Urinary bladder (tissue), 3 donors: ENCODE measurements at regions not wholly inside any gene's neighbourhood (a gene's known extent, or its start where the extent isn't known, plus 50 kb on each side); places are given as distances from the start of the nearest gene placed in this dataset.

Source experiments
- DNase-seq: peaks from one replicate; pipeline ENCODE4 v3.0.0-alpha.2; 2015; ENCODE audit errors: extremely low spot score
- H3K27ac ChIP-seq: one replicate; pipeline ENCODE4 v1.5.1; 2013; ENCODE audit warnings: low read depth, mild to moderate bottlenecking, moderate library complexity
- H3K36me3 ChIP-seq: one replicate; pipeline ENCODE4 v1.6.1; 2013; ENCODE audit warnings: mild to moderate bottlenecking, moderate library complexity; ENCODE audit not compliant: insufficient read depth
- H3K4me1 ChIP-seq: one replicate; pipeline ENCODE4 v1.6.1; 2013; ENCODE audit warnings: mild to moderate bottlenecking, moderate library complexity; ENCODE audit not compliant: insufficient read depth
- H3K4me3 ChIP-seq: one replicate; pipeline ENCODE4 v1.5.1; 2013; ENCODE audit warnings: low read depth, low read length
- WGBS: extraction: QIAGEN DNeasy Blood & Tissue Kit; methylation state at CpG from one replicate; pipeline ENCODE4 v1.1.7; 2013; 5-methylcytosine and 5-hydroxymethylcytosine counted together
- donor health status: healthy with polysubstance abuse.
- donor health status: healthy.

DNA sequence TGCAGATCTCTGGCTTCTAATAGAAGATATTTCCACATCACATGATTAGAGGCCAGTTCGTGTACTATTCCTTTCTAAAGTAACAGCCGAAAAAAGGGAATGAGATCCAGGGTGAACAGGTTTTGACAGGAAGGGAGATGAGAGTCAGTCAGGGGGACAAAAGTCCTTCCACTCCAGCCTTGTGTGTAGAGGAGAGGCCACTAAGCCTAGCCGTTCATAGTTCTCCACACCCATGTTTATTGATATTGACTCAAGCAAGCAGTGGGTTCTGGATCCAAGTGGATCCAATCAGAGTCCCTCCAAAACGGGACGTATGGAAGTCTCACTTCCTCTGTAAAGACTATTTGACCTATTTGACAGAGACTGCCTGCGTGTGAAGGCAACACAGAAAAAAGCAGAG, 80.4 kb upstream of the LRIG1 start:
- 84% methylated on average over 6 of the region's 6 CpGs for WGBS
- no peaks in the 10 kb centered on the region for H3K36me3 ChIP-seq
- H3K4me1 ChIP-seq = peaks cover 2% of the 10 kb centered on the region
- DNase-seq = no peak
- no peak overlapping the region for H3K4me3 ChIP-seq
- no peak overlapping the region for H3K27ac ChIP-seq

DNA sequence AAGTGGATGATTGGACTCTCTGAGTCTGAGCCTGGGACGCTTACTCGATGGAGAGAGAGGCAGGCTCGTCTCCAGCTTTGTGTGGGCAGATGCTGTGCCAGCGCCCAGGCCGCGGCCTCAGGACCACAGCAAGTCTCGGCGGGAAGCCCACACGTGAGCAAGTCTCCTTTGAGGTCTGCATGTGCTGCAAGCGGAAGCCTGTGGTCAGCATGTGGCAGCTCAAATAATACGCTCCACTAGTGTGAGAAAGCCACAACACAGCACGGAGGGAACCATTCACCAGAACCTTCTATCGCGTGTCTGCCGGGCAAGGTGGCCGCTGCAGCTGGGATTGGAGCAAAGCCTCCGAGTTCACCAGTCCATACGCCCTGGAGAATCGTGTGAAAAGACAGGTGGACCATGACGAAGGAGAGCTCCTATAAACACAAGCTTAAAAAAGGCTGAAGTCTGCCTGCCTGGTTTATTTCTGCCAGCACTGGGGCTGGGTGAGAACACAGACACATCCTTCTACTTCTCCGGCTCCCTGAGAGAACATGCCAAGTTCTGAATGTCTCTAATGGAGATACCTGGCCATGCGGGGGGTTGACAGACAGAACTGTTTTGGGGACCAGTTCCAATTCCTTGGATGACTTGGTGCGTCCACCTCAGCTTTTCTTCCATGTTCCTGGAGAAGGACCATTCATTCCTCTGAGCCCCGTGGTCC, 82.0 kb upstream of the LRIG1 start:
- WGBS = 83% methylated on average over 24 of the region's 24 CpGs
- H3K4me1 ChIP-seq = peaks cover 2% of the 10 kb centered on the region
- H3K36me3 ChIP-seq = no peaks in the 10 kb centered on the region
- no peak for DNase-seq
- no peak overlapping the region for H3K4me3 ChIP-seq
- H3K27ac ChIP-seq = no peak overlapping the region

- Histone ChIP-seq H3K4me3 (no peak overlapping the region), H3K4me1 (peaks cover 2% of the 10 kb centered on the region), H3K27ac (no peak overlapping the region), H3K36me3 (no peaks in the 10 kb centered on the region)
- WGBS = 87% methylated on average over 4 of the region's 4 CpGs
- no peak for DNase-seq
Measured at GRCh38 chr3:66583424-66584040, 82.7 kb upstream of the LRIG1 start.

DNA sequence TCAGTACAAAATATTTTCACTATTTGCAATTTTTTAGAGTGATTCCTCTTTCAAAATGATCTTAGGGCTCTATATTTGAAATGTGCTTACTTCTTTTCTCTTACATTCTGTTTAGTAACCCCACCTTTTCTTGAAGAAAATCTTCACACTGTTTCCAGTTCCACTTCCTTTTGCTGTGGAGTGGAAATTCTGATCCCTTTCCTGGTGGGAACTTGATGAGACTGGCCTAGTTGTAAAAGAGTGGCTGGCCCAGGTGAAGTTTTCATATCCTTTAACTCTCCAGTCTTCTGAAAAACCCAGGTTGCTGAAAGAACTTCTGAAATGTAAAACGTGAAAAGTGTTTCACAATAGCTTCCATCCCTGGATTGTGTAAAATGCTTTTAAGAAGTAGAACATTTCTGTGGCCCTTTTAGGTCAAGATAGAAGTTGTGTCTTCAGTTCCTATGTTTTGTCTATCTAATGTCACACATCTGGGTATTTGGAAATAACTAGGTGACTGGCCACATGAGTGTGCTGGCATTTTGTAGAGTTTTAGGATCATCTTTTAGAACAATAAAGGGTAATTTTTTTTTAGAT, 84.8 kb upstream of the LRIG1 start:
- Histone ChIP-seq H3K4me1 (peaks cover 2% of the 10 kb centered on the region), H3K27ac (no peak overlapping the region), H3K36me3 (no peaks in the 10 kb centered on the region), H3K4me3 (no peak overlapping the region)
- WGBS = 63% methylated on average over 1 of the region's 1 CpG
- no peak for DNase-seq

- Histone ChIP-seq H3K4me3 (no peak overlapping the region), H3K27ac (no peak overlapping the region), H3K36me3 (no peaks in the 10 kb centered on the region), H3K4me1 (peaks cover 2% of the 10 kb centered on the region)
- no peak for DNase-seq
- WGBS = 79% methylated on average over 3 of the region's 3 CpGs
Measured at GRCh38 chr3:66586853-66587252, 86.0 kb upstream of the LRIG1 start.

DNA sequence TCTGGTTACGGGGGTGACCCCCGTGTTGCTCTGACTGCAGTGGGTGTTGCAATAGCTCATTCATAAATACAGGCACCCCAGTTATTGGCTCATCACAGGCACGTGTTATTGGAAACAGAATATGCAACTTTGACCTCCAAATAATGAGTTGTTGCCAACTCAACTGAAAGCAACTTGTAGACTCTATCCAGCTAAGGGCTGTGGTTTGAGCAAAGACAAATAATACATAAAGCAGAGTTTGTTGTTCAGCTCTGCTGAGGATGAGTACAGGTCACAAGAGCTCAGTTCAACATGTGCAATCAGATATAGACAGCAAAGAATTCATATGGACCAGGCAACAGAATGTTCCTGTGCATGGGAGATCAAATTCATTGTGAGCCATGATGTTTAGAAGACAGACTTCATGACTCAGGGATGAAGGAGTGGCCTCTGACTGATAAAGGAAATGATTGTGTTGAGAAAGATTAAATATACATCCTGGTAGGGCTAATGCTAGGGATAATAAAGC, 87.6 kb upstream of the LRIG1 start:
- Histone ChIP-seq H3K4me3 (no peak overlapping the region), H3K27ac (no peak overlapping the region), H3K4me1 (peaks cover 2% of the 10 kb centered on the region), H3K36me3 (no peaks in the 10 kb centered on the region)
- no peak for DNase-seq
- 79% methylated on average over 3 of the region's 3 CpGs for WGBS

DNA sequence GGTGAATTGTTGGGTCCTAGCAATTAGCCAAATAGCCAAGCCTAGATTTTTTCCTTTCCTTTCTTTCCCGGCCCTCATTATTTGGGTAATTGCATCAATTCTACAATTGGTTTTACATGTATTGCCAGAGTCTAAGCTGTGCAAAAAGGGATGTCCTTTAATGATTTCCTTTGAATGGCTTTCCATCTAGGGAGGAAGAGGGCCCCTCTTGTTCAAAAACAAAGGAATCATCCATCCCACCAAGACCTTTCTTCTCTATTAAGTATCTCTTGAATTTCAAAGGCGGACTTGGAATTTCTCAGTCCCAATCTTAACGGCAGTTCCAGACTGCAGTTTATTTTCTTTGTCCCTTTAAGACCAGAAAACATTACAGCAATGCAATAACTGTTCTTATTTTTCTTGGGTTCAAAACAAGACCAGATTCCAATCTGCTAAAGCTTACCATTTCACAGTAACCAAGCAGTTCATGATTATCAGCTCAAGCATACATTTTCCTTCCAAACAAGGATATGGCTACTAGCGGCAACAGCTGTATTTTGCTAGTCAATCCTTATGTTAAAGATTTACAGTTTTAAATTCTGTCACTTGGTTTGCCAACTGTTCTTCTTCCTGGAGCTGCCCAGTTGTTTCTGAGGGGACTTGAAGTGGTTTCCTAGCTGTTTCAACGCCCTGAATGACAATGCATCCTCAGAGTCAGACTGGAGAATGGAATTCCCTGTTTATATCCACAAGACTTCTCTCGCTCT, 91.4 kb upstream of the LRIG1 start:
- Histone ChIP-seq H3K4me3 (no peak overlapping the region), H3K36me3 (no peaks in the 10 kb centered on the region), H3K27ac (no peak overlapping the region), H3K4me1 (no peaks in the 10 kb centered on the region)
- 56% methylated on average over 6 of the region's 6 CpGs for WGBS
- no peak for DNase-seq

- Histone ChIP-seq H3K4me1 (no peaks in the 10 kb centered on the region), H3K27ac (no peak overlapping the region), H3K4me3 (no peak overlapping the region), H3K36me3 (no peaks in the 10 kb centered on the region)
- no peak for DNase-seq
- WGBS = 37% methylated on average over 11 of the region's 11 CpGs
Measured at GRCh38 chr3:66592927-66593625, 92.3 kb upstream of the LRIG1 start.

- Histone ChIP-seq H3K4me3 (no peak overlapping the region), H3K27ac (no peak overlapping the region), H3K36me3 (no peaks in the 10 kb centered on the region), H3K4me1 (no peaks in the 10 kb centered on the region)
- 93% methylated on average over 1 of the region's 1 CpG for WGBS
- DNase-seq = no peak
Measured at GRCh38 chr3:66593978-66594377, 93.2 kb upstream of the LRIG1 start.

GRCh38 chr3:66597308-66597863, 96.6 kb upstream of the LRIG1 start:
- no peak overlapping the region for H3K4me3 ChIP-seq
- H3K27ac ChIP-seq = no peak overlapping the region
- WGBS = 91% methylated on average over 5 of the region's 5 CpGs
- no peaks in the 10 kb centered on the region for H3K4me1 ChIP-seq
- DNase-seq = no peak
- H3K36me3 ChIP-seq = no peaks in the 10 kb centered on the region

DNA sequence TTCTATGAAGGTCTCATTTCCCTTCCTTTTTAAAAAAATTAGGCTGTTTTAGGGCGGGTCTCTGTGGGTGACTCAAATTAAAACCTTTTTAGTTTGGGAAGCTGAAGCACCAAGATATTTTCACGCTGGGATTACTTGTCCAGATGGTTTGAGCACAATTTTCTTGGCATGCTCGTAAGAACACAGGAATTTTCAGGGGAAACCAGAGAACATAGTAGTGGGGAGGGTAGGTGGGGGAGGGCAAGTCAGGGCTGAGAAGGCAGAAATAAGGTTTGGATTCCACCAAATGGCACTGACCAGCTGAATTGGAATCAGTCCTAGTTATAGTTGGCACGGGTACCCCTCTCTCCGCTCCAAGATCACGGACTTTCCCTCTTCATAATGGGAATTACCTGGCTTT, 97.3 kb upstream of the LRIG1 start:
- no peak overlapping the region for H3K27ac ChIP-seq
- H3K4me3 ChIP-seq = no peak overlapping the region
- 70% methylated on average over 6 of the region's 6 CpGs for WGBS
- DNase-seq = no peak
- H3K4me1 ChIP-seq = no peaks in the 10 kb centered on the region
- no peaks in the 10 kb centered on the region for H3K36me3 ChIP-seq

GRCh38 chr3:66602237-66602636, 101.4 kb upstream of the LRIG1 start:
- H3K27ac ChIP-seq = no peak overlapping the region
- 83% methylated on average over 4 of the region's 4 CpGs for WGBS

DNA sequence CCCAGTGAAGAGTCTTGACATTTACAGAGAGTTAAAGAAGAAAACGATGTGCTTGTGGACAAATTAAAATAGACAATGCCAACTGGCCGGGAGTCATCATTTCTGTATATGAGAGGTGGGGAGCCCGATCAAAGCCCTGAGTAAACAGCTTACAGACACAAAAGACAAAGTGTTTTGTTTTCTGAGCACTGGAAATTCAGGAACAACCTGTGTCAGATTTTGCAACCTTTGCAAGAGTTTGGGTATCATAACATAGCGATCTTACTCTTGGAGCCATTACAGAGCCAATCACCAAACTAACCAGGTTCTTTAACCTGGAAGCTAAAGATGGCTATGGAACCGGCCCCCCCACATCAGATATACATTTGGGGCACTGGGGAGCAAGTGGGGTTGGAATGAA, 101.9 kb upstream of the LRIG1 start:
- no peak for DNase-seq
- no peaks in the 10 kb centered on the region for H3K36me3 ChIP-seq
- H3K4me1 ChIP-seq = no peaks in the 10 kb centered on the region
- 74% methylated on average over 5 of the region's 5 CpGs for WGBS
- H3K4me3 ChIP-seq = no peak overlapping the region
- no peak overlapping the region for H3K27ac ChIP-seq

More at GRCh38 chr3:66602237-66602636, 101.4 kb upstream of the LRIG1 start:
- DNase-seq = no peak
- Histone ChIP-seq H3K4me3 (no peak overlapping the region), H3K4me1 (no peaks in the 10 kb centered on the region), H3K36me3 (no peaks in the 10 kb centered on the region)
